MM.1S (cell line): ENCODE measurements at regions not wholly inside any gene's neighbourhood (a gene's known extent, or its start where the extent isn't known, plus 50 kb on each side); places are given as distances from the start of the nearest gene placed in this dataset.

Source experiments
- EZH2 ChIP-seq: fragments of 300-600 bp; sonication (generic); optimal IDR thresholded peaks from 2 replicates; pipeline ENCODE3; 2017; ENCODE audit warnings: low read depth, mild to moderate bottlenecking, antibody characterized with exemption, low read length, mixed read lengths
- TF ChIP-seq, protein P1 (sequence below): fragments of 300-600 bp; sonication (generic); IDR thresholded peaks from 2 replicates; pipeline ENCODE4 v1.5.1; 2016; ENCODE audit warnings: antibody characterized with exemption, low read length, mixed read lengths

DNA sequence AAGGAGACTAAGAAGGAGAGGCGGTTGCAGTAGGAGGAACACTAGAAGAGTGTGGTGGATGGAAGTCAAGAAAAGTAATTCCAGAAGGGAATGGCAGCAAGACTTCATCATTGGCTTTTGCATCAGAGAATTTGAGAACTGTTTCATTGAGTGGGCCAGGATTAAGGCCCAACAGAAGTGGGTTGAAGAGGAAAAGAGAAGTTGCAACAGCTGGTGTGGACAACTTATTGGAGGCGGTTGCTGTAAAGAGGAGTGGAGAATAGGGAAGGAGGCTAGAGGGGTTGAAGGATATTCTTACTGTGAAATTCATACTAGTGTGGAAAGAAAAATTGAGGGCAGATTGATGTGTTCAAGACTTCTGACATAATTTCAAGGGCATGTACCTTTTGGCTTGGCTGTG, 168.7 kb upstream of the FN1 start:
- no peak for TF ChIP-seq EZH2
- TF ChIP-seq, protein P1, sequence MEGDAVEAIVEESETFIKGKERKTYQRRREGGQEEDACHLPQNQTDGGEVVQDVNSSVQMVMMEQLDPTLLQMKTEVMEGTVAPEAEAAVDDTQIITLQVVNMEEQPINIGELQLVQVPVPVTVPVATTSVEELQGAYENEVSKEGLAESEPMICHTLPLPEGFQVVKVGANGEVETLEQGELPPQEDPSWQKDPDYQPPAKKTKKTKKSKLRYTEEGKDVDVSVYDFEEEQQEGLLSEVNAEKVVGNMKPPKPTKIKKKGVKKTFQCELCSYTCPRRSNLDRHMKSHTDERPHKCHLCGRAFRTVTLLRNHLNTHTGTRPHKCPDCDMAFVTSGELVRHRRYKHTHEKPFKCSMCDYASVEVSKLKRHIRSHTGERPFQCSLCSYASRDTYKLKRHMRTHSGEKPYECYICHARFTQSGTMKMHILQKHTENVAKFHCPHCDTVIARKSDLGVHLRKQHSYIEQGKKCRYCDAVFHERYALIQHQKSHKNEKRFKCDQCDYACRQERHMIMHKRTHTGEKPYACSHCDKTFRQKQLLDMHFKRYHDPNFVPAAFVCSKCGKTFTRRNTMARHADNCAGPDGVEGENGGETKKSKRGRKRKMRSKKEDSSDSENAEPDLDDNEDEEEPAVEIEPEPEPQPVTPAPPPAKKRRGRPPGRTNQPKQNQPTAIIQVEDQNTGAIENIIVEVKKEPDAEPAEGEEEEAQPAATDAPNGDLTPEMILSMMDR, result no peak
